ENCODE measurements at regions not wholly inside any gene's neighbourhood (a gene's known extent, or its start where the extent isn't known, plus 50 kb on each side); places are given as distances from the start of the nearest gene placed in this dataset.
"Not testable (repeated sequence)": the region's sequence is repeated elsewhere in the genome, so short reads cannot be mapped to it uniquely, and the experiment has no call there.

DNA sequence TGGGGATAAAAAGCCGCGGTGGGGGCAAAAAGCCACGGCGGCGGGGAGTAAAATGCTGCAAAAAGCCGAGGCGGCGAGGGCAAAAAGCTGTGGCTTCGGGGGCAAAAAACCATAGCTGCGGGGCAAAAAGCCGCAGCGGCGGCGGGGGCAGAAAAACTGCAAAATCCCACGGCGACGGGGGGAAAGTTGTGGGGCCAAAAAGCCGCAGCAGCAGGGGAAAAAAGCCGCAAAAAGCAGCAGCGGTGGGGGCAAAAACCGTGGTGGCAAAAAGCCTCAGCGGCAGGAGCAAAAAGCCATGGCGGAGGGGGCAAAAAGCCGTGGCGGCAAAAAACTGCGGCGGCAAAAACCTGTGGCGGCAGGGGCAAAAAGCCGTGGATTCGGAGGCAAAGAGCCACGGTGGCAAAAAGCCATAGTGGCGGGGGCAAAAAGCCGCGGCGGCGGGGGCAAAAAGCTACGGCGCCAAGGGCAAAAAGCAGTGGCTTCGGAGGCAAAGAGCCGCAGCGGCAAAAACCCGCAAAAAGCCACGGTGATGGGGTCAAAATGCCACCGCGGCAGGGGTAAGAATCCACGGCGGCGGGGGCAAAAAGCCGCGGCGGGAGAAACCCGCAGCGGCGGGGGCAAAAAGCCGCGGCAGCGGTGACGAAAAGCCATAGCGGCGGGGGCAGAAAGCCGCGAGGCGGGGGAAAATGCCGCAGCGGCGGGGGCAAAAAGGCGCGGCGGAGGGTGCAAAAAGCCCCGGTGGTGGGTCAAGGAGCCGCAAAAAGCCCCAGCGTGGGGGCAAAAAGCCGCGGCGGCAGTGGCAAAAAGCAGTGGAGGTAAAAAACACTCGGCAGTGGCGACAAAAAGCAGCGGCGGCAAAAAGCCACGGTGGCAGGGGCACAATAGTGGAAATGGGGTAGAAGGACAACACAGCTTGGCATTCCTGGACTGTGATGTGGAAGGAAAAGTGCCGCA is 192.8 kb downstream of the SHCBP1 start:
- Histone ChIP-seq H3K4me3 (no peak overlapping the region), H3K9me3 (ENCODE audit: low read depth) (no peaks in the 10 kb centered on the region), H2AFZ (no peak overlapping the region), H3K36me3 (replicated peaks; ENCODE audit: insufficient read depth, low read depth) (no peaks in the 10 kb centered on the region), H3K79me2 (no peaks in the 10 kb centered on the region), H3K9me2 (replicated peaks; ENCODE audit: insufficient read depth) (no peaks in the 10 kb centered on the region), H3K4me2 (no peak overlapping the region), H3K4me1 (ENCODE audit: insufficient read depth) (no peaks in the 10 kb centered on the region), H3K27ac (no peak overlapping the region), H4K20me1 (ENCODE audit: insufficient read depth, poor library complexity, severe bottlenecking) (no peaks in the 10 kb centered on the region), H3K27me3 (no peaks in the 10 kb centered on the region)
- 94% methylated on average over 41 of the region's 81 CpGs for WGBS (ENCODE audit: low lambda C conversion rate, missing lambda C conversion rate)
- no peak for DNase-seq (ENCODE audit: low spot score)
- TF ChIP-seq, protein P1, sequence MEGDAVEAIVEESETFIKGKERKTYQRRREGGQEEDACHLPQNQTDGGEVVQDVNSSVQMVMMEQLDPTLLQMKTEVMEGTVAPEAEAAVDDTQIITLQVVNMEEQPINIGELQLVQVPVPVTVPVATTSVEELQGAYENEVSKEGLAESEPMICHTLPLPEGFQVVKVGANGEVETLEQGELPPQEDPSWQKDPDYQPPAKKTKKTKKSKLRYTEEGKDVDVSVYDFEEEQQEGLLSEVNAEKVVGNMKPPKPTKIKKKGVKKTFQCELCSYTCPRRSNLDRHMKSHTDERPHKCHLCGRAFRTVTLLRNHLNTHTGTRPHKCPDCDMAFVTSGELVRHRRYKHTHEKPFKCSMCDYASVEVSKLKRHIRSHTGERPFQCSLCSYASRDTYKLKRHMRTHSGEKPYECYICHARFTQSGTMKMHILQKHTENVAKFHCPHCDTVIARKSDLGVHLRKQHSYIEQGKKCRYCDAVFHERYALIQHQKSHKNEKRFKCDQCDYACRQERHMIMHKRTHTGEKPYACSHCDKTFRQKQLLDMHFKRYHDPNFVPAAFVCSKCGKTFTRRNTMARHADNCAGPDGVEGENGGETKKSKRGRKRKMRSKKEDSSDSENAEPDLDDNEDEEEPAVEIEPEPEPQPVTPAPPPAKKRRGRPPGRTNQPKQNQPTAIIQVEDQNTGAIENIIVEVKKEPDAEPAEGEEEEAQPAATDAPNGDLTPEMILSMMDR (IDR thresholded peaks at IDR 0.05; ENCODE audit: poor library complexity): no peak
- TF ChIP-seq EZH2phosphoT487 (IDR thresholded peaks at IDR 0.05; ENCODE audit: low read depth, severe bottlenecking, unreplicated experiment): no peak
- no peak for TF ChIP-seq EZH2 (IDR thresholded peaks at IDR 0.05; ENCODE audit: borderline replicate concordance)

DNA sequence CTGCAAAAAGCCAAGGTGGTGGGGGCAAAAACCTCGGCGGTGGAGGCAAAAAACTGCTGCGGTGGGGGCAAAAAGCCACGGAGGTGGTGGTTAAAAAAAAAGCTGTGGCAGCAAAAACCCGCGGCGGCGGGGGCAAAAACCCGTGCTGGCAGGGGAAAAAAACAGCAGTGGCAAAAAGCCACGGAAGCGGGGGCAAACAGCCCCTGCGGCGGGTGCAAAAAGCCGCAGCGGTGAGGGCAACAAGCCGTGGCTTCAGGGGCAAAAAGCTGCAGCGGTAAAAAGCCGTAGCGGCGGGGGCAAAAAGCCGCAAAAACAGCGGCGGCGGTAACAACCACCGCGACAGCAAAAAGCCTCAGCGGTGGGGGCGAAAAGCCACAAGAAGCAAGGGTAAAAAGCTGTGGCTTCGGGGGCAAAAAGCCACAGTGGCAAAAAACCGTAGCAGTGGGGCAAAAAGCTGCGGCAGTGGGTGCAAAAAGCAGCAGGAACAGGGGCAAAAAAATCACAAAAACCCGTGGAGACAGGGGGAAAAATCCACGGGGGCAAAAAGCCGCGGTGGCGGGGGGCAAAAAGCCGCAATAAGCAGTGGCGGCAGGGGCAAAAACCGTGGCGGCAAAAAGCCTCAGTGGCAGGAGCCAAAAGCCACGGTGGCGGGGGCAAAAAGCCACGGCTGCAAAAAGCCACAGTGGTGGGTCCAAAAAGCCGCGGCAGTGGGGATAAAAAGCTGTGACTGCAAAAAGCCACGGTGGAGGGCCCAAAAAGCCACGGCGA is 193.7 kb downstream of the SHCBP1 start:
- TF ChIP-seq EZH2phosphoT487 (IDR thresholded peaks at IDR 0.05; ENCODE audit: low read depth, severe bottlenecking, unreplicated experiment): no peak
- no peak for TF ChIP-seq EZH2 (IDR thresholded peaks at IDR 0.05; ENCODE audit: borderline replicate concordance)
- Histone ChIP-seq H3K4me3 (no peak overlapping the region), H3K9me3 (ENCODE audit: low read depth) (no peaks in the 10 kb centered on the region), H2AFZ (no peak overlapping the region), H3K27me3 (no peaks in the 10 kb centered on the region), H4K20me1 (ENCODE audit: insufficient read depth, poor library complexity, severe bottlenecking) (no peaks in the 10 kb centered on the region), H3K9me2 (replicated peaks; ENCODE audit: insufficient read depth) (no peaks in the 10 kb centered on the region), H3K27ac (no peak overlapping the region), H3K36me3 (replicated peaks; ENCODE audit: insufficient read depth, low read depth) (no peaks in the 10 kb centered on the region), H3K79me2 (no peaks in the 10 kb centered on the region), H3K4me2 (no peak overlapping the region), H3K4me1 (ENCODE audit: insufficient read depth) (no peaks in the 10 kb centered on the region)
- DNase-seq (ENCODE audit: low spot score): no peak
- WGBS (ENCODE audit: low lambda C conversion rate, missing lambda C conversion rate): 92% methylated on average over 46 of the region's 48 CpGs

DNA sequence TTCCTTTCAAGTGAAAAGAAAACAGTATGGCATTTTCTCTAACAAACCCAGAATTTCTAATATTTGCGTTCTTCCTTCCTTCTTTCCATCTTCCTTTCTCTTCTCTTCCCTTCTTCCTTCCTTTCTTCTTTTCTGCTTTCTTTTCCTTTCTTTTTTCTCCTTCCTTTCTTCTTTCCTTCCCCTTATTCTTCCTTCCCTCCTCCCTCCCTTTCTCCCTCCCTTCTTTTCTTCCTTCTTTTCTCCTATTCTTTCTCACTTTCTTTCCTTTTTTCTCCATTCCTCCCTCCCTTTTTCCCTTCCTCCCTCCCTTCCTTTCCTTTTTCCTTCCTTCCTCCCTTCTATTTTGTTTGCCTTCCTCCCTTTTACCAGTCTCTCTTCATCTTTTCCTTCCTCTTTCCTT is 194.8 kb downstream of the SHCBP1 start:
- Histone ChIP-seq H2AFZ (no peak overlapping the region), H3K79me2 (no peaks in the 10 kb centered on the region), H3K9me2 (replicated peaks; ENCODE audit: insufficient read depth) (no peaks in the 10 kb centered on the region), H3K27ac (no peak overlapping the region), H3K36me3 (replicated peaks; ENCODE audit: insufficient read depth, low read depth) (no peaks in the 10 kb centered on the region), H3K4me1 (ENCODE audit: insufficient read depth) (no peaks in the 10 kb centered on the region), H4K20me1 (ENCODE audit: insufficient read depth, poor library complexity, severe bottlenecking) (no peaks in the 10 kb centered on the region), H3K4me2 (no peak overlapping the region), H3K4me3 (no peak overlapping the region), H3K9me3 (ENCODE audit: low read depth) (no peaks in the 10 kb centered on the region), H3K27me3 (no peaks in the 10 kb centered on the region)
- TF ChIP-seq, protein P1 (IDR thresholded peaks at IDR 0.05; ENCODE audit: poor library complexity): no peak
- TF ChIP-seq EZH2 (IDR thresholded peaks at IDR 0.05; ENCODE audit: borderline replicate concordance) (no peak), EZH2phosphoT487 (IDR thresholded peaks at IDR 0.05; ENCODE audit: low read depth, severe bottlenecking, unreplicated experiment) (no peak)
- 71% methylated on average over 1 of the region's 1 CpG for WGBS (ENCODE audit: low lambda C conversion rate, missing lambda C conversion rate)
- DNase-seq (ENCODE audit: low spot score): no peak

DNA sequence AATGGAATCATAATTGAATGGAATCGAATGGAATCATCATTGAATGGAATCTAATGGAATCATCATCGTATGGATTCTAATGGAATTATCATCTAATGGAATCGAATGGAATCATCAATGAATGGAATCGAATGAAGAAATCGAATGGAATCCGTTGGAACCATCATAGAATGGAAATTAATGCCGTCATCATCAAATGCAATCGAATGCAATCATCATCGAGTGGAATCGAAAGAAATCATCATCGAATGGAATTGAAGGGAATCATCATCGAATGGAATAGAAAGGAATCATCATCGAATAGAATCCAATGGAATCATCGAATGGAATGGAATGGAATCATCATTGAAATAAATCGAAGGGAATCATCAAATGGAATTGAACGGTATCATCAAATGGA is 217.2 kb downstream of the SHCBP1 start:
- TF ChIP-seq, protein P1 (IDR thresholded peaks at IDR 0.05; ENCODE audit: poor library complexity): no peak
- TF ChIP-seq EZH2phosphoT487 (IDR thresholded peaks at IDR 0.05; ENCODE audit: low read depth, severe bottlenecking, unreplicated experiment) (no peak), EZH2 (IDR thresholded peaks at IDR 0.05; ENCODE audit: borderline replicate concordance) (no peak)
- Histone ChIP-seq H3K9me3 (ENCODE audit: low read depth) (no peaks in the 10 kb centered on the region), H3K27me3 (no peaks in the 10 kb centered on the region), H3K9me2 (replicated peaks; ENCODE audit: insufficient read depth) (no peaks in the 10 kb centered on the region), H3K27ac (no peak overlapping the region), H3K79me2 (no peaks in the 10 kb centered on the region), H3K4me1 (ENCODE audit: insufficient read depth) (no peaks in the 10 kb centered on the region), H3K4me2 (no peak overlapping the region), H4K20me1 (ENCODE audit: insufficient read depth, poor library complexity, severe bottlenecking) (no peaks in the 10 kb centered on the region), H2AFZ (no peak overlapping the region), H3K4me3 (no peak overlapping the region), H3K36me3 (replicated peaks; ENCODE audit: insufficient read depth, low read depth) (no peaks in the 10 kb centered on the region)
- 86% methylated on average over 16 of the region's 16 CpGs for WGBS (ENCODE audit: low lambda C conversion rate, missing lambda C conversion rate)
- no peak for DNase-seq (ENCODE audit: low spot score)

DNA sequence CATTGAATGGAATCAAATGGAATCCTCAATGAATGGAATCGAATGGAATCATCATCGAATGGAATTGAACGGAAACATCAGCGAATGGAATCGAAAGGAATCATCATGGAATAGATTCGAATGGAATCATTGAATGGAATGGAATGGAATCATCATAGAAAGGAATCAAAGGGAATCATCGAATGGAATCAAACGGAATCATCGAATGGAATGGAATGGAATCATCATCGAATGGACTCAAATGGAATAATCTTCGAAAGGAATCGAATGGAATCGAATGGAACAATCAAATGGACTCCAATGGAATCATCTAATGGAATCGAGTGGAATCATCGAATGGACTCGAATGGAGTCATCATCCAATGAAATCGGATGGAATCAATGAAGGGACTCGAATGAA is 222.6 kb downstream of the SHCBP1 start:
- H3K79me2 ChIP-seq; H3K4me3 ChIP-seq; H2AFZ ChIP-seq; H3K4me2 ChIP-seq; H3K27me3 ChIP-seq; H3K36me3 ChIP-seq (replicated peaks; ENCODE audit: insufficient read depth, low read depth); DNase-seq (ENCODE audit: low spot score); H4K20me1 ChIP-seq (ENCODE audit: insufficient read depth, poor library complexity, severe bottlenecking); H3K9me2 ChIP-seq (replicated peaks; ENCODE audit: insufficient read depth); H3K9me3 ChIP-seq (ENCODE audit: low read depth); H3K27ac ChIP-seq; H3K4me1 ChIP-seq (ENCODE audit: insufficient read depth): not testable (repeated sequence)
- 81% methylated on average over 18 of the region's 18 CpGs for WGBS (ENCODE audit: low lambda C conversion rate, missing lambda C conversion rate)

Measured in hepatocyte (in vitro differentiated cells).